SKM-1 (cell line): ENCODE measurements at regions not wholly inside any gene's neighbourhood (a gene's known extent, or its start where the extent isn't known, plus 50 kb on each side); places are given as distances from the start of the nearest gene placed in this dataset.
"Not testable (repeated sequence)": the region's sequence is repeated elsewhere in the genome, so short reads cannot be mapped to it uniquely, and the experiment has no call there.

Source experiments
- DNase-seq: peaks from one replicate; lab custom pipeline; 2025; ENCODE audit not compliant: unreplicated experiment; lab: John Stamatoyannopoulos, UW

DNA sequence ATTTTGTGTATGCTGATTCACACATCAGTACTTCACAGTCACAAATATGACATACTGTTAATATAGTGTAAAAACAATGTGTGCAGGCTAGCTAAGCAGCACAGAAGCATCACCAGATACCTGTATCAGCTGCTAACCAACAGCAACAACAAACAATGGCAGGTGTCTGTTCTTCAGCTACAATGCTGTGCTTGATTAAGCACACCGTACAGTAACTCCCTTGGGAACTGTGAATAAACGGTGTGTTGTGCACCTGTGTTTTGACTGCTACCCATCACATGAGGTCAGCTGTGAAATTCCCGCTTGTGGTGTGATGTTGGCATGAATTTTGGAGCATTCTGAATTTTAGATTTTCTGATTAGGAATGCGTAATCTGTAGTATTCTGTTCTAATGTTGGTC, 379.7 kb upstream of the FAT1 start:
- no peak for DNase-seq

DNA sequence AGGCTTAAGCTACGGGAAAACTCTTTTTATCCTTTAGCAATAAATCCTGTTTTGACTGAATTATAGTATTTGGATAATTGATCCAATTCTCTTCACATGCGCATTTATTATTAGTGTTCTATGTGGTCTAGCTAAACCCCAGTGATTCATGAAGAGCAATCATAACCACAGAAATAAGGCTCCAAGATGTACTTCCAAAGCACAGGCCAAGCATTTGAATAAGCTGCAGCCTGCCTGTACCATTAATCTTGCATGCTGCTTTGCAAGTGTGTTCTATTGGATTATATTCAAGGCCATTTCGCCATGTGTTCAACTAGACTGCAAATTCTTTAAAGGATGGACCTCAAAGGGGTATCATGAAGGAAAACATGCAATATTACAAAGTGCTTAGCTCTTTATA, 385.2 kb upstream of the FAT1 start:
- no peak for DNase-seq

DNA sequence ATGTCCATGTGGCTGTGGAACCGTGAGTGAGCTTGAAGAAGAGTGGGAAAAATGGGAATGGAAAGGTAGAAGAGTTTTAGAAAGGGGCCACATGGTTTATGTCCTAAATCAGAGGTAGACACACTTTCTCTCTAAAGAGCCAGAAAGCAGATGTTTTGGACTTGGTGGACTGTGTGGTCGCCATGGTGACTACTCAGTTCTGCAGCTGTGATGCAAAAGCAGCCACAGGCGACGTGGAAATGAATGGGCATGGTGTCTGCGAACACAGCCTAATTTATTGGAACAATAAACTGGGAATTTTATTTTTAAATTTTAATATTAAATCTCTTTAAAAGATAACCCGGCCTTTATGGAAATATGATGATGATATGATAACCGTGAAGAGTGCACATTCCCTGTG, 386.0 kb upstream of the FAT1 start:
- no peak for DNase-seq

DNA sequence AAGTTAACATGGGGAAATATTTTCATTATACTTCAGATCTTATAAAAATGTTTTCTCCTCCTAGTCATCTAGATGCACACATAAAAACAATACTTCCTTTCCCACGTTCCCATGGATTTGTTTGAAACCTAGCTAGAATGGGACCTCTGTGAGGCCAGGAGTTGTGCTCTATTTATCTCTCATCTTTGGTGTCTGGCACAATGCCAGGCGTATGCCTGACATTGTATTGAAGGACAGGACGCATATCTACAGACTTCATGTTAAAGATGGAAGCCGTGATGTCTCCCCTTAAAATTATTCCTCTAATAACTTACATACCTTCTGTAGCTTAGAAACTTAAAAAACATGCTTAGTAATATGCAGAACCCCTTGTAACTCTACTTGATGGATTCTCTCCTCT, 394.5 kb upstream of the FAT1 start:
- no peak for DNase-seq

DNA sequence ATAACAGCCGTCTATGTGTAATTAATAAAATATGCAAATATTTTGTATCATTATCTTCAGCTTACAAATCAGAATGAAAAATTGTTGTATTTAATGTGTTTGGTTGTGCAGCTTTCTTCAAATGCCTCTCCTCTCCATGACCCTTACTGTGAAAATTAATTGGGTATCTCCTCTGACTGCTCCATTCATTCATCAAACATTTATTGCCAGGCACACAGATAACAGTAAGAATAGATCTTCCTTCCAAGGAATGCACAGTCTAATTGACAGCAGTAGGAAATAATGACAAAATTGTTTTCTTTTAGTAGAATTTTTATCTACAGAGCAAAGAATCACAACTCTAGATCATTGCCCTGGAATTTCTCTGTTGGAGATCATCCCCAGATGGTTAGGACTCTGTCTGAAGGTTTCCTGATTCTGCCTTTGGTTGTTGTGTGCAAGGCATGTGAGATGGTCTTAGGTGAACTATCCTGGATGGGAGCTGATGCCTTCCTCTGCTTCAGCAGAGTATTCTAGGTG, 395.0 kb upstream of the FAT1 start:
- no peak for DNase-seq

DNA sequence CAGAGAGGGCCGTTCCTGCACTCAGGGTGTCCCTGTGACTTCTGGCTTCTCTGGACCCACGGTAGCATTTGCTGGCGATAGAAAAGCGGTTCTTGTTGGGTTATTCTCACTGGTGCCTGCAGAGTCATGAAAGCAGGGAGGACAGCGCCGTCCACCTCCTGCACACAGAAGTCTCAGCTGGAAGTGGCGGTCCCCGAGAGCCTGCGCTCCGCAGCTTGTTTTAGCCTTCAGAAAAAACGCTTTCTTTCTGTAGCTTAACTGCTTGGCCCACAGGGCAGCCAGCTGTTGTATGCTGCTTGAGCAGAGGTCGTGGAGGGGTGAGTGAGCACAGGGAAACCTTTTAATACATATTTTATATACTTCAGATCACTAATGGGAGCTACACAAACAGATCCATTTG, 400.7 kb upstream of the FAT1 start:
- DNase-seq: no peak

DNA sequence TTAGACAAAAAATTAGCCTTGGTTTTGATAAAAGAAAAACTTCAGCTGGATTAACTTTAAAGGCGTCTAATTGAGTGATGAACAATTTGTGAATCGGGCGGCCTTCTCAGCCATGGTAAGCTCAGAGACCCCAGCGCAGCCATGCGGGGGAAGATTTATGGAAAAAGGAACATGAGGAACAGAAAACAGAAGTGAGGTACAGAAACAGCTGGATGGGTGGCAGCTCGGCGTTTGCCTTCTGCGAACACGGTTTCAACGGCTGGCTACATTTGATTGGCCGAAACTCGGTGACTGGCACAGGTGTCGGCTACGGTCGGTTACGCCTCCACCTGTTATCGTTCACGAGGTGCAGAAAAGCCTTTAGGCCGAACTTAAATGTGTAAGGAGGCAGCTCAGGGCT, 401.4 kb upstream of the FAT1 start:
- no peak for DNase-seq

DNA sequence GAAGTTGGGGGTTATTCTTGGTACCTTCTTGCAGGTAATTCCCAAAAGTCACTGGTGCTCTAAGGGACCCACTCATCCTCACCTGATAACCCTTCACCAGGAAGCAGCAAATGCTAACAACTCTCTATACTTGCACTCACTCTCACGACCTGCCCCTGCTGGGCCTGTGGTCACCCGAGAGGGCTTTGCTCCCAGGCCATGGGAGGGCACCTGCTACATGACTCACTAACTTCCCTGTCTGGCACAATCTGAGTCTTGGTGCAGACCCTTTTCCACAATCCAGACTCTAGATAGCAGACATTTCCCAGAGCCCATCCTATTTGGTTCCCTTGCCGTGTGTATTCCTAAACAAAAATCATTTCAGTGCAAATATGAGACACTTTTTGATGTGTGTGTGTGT, 403.8 kb upstream of the FAT1 start:
- no peak for DNase-seq

DNA sequence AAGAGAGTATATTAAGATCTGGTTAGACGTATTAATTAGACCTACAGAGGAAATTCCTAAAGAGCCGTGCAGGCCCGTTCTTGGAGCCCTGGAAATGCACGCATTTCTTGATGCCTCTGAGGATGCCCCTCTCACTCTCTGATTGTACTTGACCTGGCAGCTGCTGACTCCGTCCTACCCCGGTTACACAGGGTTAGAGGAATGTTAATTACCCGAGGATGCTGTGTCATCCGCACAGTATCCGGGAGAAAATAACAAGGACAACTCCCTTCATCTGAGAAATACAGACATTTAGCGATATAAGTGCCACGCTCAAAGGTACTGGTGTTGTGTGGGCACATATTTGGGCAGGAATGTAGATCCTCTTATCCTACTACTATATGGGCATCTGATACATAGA, 404.6 kb upstream of the FAT1 start:
- no peak for DNase-seq

DNA sequence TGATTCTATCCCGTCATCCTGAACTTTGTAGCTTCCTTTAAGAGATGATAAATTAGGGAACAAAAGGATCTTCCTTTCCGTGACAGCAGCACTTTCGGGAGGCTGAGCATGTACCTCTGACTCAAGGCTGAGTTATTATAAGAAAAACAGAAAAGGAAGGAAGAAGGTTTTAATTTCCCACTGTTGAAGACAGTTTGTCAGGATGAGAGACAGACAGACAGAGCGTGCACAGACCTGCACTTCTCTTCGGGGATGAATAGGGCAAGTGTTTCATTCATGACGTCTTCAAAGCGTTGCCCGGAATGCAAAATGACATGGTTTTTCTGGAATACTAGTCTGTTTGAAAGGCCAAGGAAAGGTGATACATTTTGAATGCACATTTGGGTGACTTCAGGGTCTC, 405.3 kb upstream of the FAT1 start:
- no peak for DNase-seq

DNA sequence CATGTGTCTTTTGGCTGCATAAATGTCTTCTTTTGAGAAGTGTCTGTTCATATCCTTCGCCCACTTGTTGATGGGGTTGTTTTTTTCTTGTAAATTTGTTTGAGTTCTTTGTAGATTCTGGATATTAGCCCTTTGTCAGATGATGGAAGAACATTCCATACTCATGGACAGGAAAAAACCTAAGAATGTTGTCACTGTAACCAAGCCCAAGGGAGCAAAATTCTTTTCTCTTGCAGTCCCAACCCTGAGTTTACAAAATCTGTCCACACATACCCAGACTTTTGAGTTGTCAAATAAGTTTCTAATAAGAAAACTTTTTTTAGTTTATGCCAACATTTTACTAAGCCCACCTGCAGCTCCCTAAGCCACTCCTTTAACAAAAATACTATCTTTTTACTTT, 408.2 kb upstream of the FAT1 start:
- DNase-seq: not testable (repeated sequence)

DNA sequence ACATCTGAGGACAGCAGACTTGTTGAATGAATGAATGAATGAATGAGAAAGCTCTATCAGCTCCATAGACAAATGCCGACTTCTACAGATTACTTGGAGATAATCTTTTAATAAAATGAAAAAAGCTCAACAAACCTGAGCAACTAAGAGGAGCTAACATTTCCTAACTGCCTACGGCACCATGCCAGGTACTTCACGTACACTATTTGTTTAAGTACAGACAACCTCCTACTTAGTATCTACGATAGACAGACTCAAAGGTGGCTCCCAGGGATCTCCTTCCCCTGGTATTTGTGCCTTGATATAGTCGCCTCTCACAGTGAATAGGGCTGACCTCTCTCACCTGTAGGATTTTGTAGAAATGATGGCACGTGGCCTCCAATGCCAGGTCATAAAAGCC, 412.2 kb upstream of the FAT1 start:
- DNase-seq: no peak

DNA sequence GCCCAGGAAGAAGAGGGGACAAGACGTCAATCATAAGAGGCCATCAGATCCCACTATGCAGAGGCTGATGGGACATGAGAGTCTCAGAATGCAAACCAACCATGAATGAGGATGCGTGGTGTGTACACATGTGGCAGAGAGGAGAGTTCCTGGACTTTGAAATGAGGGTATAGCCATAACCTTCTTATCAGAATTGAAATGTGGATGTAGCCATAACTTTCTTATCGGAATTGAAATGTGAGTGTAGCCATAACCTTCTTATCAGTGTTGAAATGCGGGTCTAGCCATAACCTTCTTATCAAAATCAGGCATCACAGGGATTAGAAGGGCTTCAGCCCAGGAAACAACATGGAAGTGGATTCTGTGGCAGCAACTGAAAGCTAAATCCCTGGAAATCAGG, 415.5 kb upstream of the FAT1 start:
- DNase-seq: no peak

DNA sequence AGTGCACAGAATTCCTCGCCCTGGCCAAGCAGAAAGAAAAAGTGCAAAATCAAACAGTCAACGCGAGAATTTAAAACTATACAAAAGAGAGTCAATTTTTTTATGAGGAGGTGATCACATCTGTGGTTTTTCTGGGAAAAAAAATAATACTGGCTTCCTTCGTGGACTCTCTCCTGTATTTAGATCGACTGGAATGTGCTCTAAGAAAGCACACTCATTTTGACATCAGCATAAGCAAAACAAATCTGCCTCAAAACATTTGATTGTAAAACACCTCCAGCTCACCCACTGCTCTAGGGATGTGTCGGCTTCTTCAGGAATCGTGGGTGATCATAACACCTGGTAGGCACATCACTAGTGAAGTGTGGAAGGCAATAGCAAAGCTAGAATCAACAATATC, 417.4 kb upstream of the FAT1 start:
- no peak for DNase-seq

DNA sequence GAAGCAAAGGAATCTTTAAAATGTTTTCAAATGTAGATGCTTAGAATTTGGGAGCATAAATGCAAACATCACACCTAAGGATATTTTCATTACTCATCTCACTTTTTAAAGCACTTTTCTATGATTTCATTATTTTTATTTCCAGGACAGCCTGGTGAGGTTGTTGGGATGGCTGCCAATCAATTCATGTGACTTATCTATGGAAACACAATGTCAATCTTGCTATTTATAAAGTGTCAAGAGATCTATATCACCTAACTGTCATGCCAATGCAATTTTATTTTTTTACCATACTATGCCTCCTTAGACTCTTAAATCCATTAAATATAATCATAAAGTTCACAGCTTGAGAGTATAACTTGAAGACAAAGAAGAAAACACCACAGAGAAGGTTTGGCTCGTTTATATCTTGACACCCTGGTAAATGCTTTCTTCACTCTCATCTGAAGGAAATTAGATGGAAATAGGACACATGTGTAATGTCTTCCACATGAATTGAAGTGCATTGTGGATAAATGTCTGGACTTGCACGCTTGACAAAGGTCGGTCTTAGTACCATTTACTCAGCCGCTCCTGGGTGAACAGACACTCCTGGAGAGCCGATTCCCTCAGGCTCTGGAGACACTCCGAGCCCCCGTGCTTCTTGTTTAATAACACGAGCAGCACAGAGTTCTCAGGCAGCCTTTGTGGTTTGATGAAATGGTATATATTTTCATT, 425.7 kb upstream of the FAT1 start:
- DNase-seq: no peak

DNA sequence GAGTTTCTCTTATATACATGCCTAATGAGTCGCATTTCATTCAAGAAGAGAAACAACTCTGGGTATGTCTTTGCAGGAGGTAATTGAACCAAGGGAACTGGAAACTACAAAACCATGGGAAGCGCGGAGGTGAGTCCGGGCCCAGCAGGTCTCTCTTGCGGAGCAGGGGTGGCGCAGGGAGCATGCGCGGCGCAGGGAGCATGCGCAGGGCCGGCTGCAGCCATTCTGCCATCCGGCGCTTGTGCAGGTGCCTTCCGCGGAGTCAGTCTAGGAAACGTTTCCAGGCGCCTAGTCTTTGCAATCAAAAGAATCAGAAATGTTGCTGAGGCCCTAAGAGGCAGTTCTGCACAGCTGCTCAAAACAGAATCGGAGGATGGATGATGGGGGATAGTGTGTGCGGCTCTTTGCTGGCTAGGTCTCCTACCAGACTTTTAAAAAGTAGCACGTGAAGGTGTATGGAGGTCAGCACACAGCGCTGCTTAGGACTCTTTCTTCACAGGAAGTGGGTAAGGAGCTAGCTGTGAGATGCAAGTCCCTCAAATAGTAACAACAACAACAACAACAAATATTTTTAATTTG, 433.8 kb upstream of the FAT1 start:
- DNase-seq: no peak

DNA sequence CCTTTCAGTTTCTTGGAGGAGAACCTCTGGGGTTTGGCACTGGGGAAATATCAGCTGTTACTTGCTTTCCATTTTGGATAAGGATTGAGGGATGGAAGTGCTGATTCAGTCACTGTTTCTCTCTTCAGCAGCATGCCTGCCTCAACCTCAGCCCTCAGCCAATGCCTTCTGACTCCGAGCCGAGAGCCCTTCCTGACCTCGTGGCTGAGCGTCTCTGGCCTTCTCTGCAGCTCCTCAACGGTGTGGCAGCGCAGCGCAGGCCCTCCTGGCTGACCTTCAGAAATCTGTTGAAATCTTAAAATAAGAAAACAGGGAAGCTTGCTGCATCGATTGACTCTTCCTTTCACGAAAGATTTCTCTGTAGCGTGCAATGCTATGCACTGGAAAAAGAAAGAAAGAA, 434.3 kb upstream of the FAT1 start:
- no peak for DNase-seq

DNA sequence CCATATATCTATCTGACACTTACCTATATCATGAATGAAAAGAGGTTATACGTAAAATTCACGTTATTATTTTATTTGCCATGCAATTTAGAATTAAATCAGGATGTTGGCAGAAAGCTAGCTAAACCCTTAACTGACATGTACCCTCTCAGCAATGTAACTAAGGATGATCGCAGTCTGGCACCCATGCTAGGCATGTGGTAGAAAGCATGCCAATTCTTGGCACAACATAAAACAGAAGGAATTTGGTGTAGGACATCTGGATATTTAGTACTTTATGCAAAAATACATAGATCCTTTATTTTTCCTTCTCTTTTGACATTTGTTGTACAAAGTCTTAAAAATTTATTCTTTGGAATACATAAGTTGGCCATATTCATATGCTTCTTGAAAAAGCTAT, 436.8 kb upstream of the FAT1 start:
- DNase-seq: no peak

DNA sequence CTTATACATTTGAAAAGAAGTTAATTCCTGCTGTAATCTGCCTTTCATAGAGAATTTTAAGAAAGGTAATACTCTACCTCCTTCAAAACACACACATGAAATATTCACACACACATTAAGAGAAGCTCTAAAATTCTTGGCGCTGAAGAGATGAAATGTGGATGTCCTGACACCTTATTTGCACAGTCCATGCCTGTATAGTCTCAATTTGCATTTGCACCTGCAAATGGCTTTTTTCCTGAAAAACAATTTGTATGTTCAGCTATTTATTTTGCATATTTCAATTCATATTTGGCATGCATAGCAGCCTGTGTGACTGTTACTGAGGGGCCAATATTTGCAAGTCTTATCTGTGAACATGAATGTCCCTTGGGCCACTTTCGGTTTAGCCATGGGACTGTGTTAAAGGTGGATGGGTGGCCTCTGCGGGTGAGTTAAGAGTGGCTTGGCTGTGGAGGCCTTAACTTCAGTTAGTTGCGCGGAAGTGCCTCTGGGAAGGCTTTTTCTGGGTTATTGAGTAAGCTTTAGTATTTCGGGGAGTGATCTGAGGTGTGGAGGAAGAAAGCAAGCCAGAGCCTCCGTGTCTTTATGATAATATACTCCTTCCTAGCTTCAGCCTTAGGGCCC, 443.3 kb upstream of the FAT1 start:
- no peak for DNase-seq

DNA sequence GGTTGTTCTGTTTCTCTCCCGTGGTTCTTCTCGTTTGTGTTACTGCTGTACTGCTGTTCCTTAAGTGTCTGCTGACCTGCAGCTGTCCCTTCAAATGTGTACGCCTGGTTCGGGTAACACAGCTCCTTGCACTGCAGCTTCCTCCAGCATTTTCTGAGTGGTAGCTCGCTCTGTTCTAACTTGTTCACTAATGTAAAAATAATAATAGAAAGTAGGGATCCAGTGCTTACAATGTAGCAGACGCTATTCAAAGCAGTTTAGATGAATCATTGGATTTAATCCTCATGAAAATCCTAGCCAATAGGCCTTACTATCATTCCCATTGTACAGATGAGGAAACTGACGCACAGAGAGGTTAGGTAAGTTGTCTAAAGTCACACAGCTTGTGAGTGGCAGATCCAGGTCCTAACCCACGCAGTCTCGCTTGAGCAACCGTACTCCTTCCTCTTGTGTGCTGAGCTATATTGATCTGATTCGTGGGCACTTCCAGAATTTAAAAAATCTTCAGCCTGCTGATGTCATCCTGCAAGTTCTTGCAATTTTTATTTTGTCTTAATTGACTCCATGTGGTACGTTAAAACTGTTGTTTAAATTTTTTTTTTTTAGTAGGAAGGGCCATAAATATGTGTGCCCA, 448.2 kb upstream of the FAT1 start:
- DNase-seq: no peak

DNA sequence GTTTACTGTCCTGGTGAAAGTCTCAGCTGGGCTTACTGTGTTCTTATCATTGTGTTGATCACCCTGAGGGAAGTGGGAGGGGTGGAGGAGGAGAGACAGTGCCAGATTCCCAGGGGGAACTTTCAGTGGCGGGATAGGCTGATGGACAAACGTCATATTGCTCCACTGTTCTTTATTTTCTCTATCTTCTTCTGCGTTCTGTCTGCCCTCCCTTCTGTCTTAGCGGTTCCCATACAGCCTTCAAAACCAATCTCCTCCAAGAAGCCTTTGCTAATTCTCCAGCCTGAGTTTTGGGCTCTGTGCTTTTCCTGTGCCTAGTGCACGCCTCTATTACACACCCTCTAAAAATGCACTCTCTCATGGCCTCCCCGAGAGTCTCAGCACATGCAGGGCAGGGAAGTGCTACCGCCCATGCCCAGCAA, 448.7 kb upstream of the FAT1 start:
- DNase-seq: no peak

DNA sequence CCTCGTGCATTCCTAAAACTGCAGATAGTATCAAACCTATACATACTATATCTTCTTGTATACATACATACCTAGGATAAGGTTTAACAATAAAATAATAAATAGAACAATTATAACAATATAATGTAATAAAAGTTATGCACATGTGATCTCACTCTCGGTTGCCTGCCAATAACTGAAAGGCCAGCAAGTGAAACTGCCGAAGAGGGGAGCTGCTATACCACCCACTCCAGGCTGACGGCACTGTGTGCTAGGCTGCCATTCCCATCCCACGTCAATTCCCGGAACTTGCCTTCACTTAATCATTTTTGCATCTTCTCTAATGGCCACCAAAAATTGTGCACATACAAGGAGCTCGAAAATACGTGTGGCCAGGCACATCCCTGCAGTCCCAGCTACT, 451.1 kb upstream of the FAT1 start:
- no peak for DNase-seq
